Hematopoietic multipotent progenitor cell treated with erythropoietin and hydrocortisone succinate and interleukin-3 and kit ligand, for 6 days (in vitro differentiated cells): ENCODE measurements at regions not wholly inside any gene's neighbourhood (a gene's known extent, or its start where the extent isn't known, plus 50 kb on each side); places are given as distances from the start of the nearest gene placed in this dataset.

Source experiments
- DNase-seq: peaks from one replicate; pipeline ENCODE4 v3.0.0-alpha.2; 2015

- no peak for DNase-seq
Observed at GRCh38 chr7:47724335-47724982, 142.5 kb upstream of the TNS3 start.

GRCh38 chr7:47722126-47722525 lies 140.2 kb upstream of the TNS3 start:
- no peak for DNase-seq

GRCh38 chr7:47721670-47722069 lies 139.8 kb upstream of the TNS3 start:
- DNase-seq = no peak

- no peak for DNase-seq
Observed at GRCh38 chr7:47720907-47721244, 139.0 kb upstream of the TNS3 start.

- DNase-seq = no peak
Observed at GRCh38 chr7:47720141-47720906, 138.4 kb upstream of the TNS3 start.

- no peak for DNase-seq
Observed at GRCh38 chr7:47719675-47720074, 137.8 kb upstream of the TNS3 start.

- no peak for DNase-seq
Observed at GRCh38 chr7:47715631-47716068, 133.7 kb upstream of the TNS3 start.

GRCh38 chr7:47714669-47715607 lies 133.0 kb upstream of the TNS3 start:
- DNase-seq = no peak

GRCh38 chr7:47713595-47713994 lies 131.7 kb upstream of the TNS3 start:
- DNase-seq = no peak

- no peak for DNase-seq
Observed at GRCh38 chr7:47712416-47712815, 130.5 kb upstream of the TNS3 start.

- DNase-seq = no peak
Observed at GRCh38 chr7:47711776-47712175, 129.9 kb upstream of the TNS3 start.

- no peak for DNase-seq
Observed at GRCh38 chr7:47710201-47710935, 128.5 kb upstream of the TNS3 start.

GRCh38 chr7:47709451-47709850 lies 127.5 kb upstream of the TNS3 start:
- no peak for DNase-seq

- no peak for DNase-seq
Observed at GRCh38 chr7:47709051-47709450, 127.1 kb upstream of the TNS3 start.

GRCh38 chr7:47707583-47707982 lies 125.7 kb upstream of the TNS3 start:
- no peak for DNase-seq

GRCh38 chr7:47704936-47705335 lies 123.0 kb upstream of the TNS3 start:
- no peak for DNase-seq

- no peak for DNase-seq
Observed at GRCh38 chr7:47702080-47702479, 120.2 kb upstream of the TNS3 start.

- no peak for DNase-seq
Observed at GRCh38 chr7:47698386-47698785, 116.5 kb upstream of the TNS3 start.

- DNase-seq = no peak
Observed at GRCh38 chr7:47697543-47697942, 115.6 kb upstream of the TNS3 start.

- DNase-seq = no peak
Observed at GRCh38 chr7:47696152-47696710, 114.3 kb upstream of the TNS3 start.

- DNase-seq = no peak
Observed at GRCh38 chr7:47693216-47693615, 111.3 kb upstream of the TNS3 start.

- no peak for DNase-seq
Observed at GRCh38 chr7:47691988-47692387, 110.1 kb upstream of the TNS3 start.
